HG02610 (cell line): ENCODE measurements at regions not wholly inside any gene's neighbourhood (a gene's known extent, or its start where the extent isn't known, plus 50 kb on each side); places are given as distances from the start of the nearest gene placed in this dataset.

Experiments
- ATAC-seq: cut with Tn5 transposase; IDR thresholded peaks from one replicate; pipeline ENCODE4 v1.9.1; 2021; ENCODE audit warnings: mild to moderate bottlenecking, moderate library complexity; ENCODE audit not compliant: unreplicated experiment

GRCh38 chr7:12517451-12517850 lies 53.1 kb upstream of the SCIN start:
- no peak for ATAC-seq

GRCh38 chr7:12518920-12519681 lies 51.4 kb upstream of the SCIN start:
- ATAC-seq = peak; percentile 95

- ATAC-seq = no peak
Observed at GRCh38 chr7:12519682-12520009, 50.9 kb upstream of the SCIN start.
